GM12865 (cell line): ENCODE measurements at regions not wholly inside any gene's neighbourhood (a gene's known extent, or its start where the extent isn't known, plus 50 kb on each side); places are given as distances from the start of the nearest gene placed in this dataset.

Experiments used
- DNase-seq: peaks from one replicate; pipeline ENCODE4 v3.0.0; 2010; ENCODE audit warnings: low read depth
- H3K4me3 ChIP-seq: 2 replicates; pipeline ENCODE4 v1.5.1; 2011; ENCODE audit warnings: mild to moderate bottlenecking, low read depth, low read length, control low read depth
- CTCF ChIP-seq: IDR thresholded peaks from 2 replicates; pipeline ENCODE4 v1.5.1; 2011; ENCODE audit warnings: low read length, control low read depth, low read depth, inconsistent platforms; ENCODE audit not compliant: insufficient read depth; ENCODE audit errors: missing control alignments

DNA sequence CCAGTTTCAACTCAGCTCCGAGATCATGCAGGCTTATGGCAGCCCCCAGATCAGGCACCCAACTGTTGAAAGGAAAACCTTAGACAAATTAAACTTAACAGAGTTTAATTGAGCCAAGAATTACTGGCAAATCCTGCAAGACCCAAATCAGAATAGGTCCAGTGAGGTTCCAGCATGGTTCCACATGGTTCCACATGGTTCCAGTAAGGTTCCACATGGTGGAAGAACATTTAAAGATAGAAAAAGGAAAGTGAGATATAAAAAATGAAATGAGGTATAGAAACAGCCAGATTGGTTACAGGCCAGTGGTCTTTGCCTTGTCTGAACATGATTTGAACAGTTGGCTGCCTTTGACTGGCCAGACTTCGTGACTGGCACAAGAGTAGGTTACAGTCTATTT lies 288.8 kb upstream of the LRRC7 start:
- no peak for TF ChIP-seq CTCF
- no peak for DNase-seq

GRCh38 chr1:69283516-69283915 lies 284.2 kb upstream of the LRRC7 start:
- DNase-seq: no peak
- no peak overlapping the region for H3K4me3 ChIP-seq
- no peak for TF ChIP-seq CTCF

More for the DNA sequence above, 288.8 kb upstream of the LRRC7 start:
- H3K4me3 ChIP-seq: no peak overlapping the region

GRCh38 chr1:69284508-69284907 lies 283.2 kb upstream of the LRRC7 start:
- no peak overlapping the region for H3K4me3 ChIP-seq
- no peak for DNase-seq
- TF ChIP-seq CTCF: no peak

- no peak for TF ChIP-seq CTCF
- H3K4me3 ChIP-seq: no peak overlapping the region
- DNase-seq: no peak
Measured at GRCh38 chr1:69288416-69288815, 279.3 kb upstream of the LRRC7 start.

- TF ChIP-seq CTCF: no peak
- DNase-seq: no peak
- no peak overlapping the region for H3K4me3 ChIP-seq
Measured at GRCh38 chr1:69290291-69290690, 277.4 kb upstream of the LRRC7 start.

GRCh38 chr1:69291541-69291940 lies 276.2 kb upstream of the LRRC7 start:
- H3K4me3 ChIP-seq: no peak overlapping the region
- TF ChIP-seq CTCF: no peak
- no peak for DNase-seq

GRCh38 chr1:69292833-69293232 lies 274.9 kb upstream of the LRRC7 start:
- H3K4me3 ChIP-seq: no peak overlapping the region
- no peak for DNase-seq
- TF ChIP-seq CTCF: no peak
